Thoracic aorta (tissue), 2 donors: ENCODE measurements at regions not wholly inside any gene's neighbourhood (a gene's known extent, or its start where the extent isn't known, plus 50 kb on each side); places are given as distances from the start of the nearest gene placed in this dataset.
"Not testable (repeated sequence)": the region's sequence is repeated elsewhere in the genome, so short reads cannot be mapped to it uniquely, and the experiment has no call there.

Experiments used
- ATAC-seq: fragments of 150-250 bp; one replicate; pipeline ENCODE4 v1.8.0; 2017; ENCODE audit warnings: low read depth; ENCODE audit not compliant: insufficient number of reproducible peaks, low FRiP score
- DNase-seq: peaks from one replicate; pipeline ENCODE4 v3.0.0-alpha.2; 2020; ENCODE audit warnings: low spot score
- H3K27ac ChIP-seq, 2 donors: fragments of 200-600 bp; sonication (generic); 1 replicate in 1 of 2; 2 replicates in 1 of 2; pipeline ENCODE4 v1.5.1; 2016; ENCODE audit warnings: mild to moderate bottlenecking in 2 of 2, moderate library complexity in 2 of 2
- H3K27me3 ChIP-seq: fragments of 200-600 bp; sonication (generic); replicated peaks from 2 replicates; pipeline ENCODE4 v1.6.0; 2016; ENCODE audit warnings: mild to moderate bottlenecking; ENCODE audit not compliant: insufficient read depth
- H3K36me3 ChIP-seq: fragments of 200-600 bp; sonication (generic); one replicate; pipeline ENCODE4 v1.5.1; 2016
- H3K4me1 ChIP-seq, 2 donors: fragments of 200-600 bp; sonication (generic); 1 replicate in 1 of 2; 2 replicates in 1 of 2; pipeline versions ENCODE4 v1.5.1 to v1.6.0; 2016; ENCODE audit warnings: low read depth in 2 of 2, mild to moderate bottlenecking in 1 of 2; ENCODE audit not compliant: control insufficient read depth in 1 of 2
- H3K4me3 ChIP-seq: fragments of 200-600 bp; sonication (generic); 2 replicates; pipeline ENCODE4 v1.5.1; 2016; ENCODE audit warnings: mild to moderate bottlenecking
- H3K9me3 ChIP-seq: fragments of 200-600 bp; sonication (generic); 2 replicates; pipeline ENCODE4 v1.5.1; 2016
- TF ChIP-seq, protein P1 (sequence below): fragments of 200-600 bp; sonication (generic); IDR thresholded peaks from one replicate; pipeline ENCODE4 v1.5.1; 2019; ENCODE audit warnings: antibody characterized with exemption

DNA sequence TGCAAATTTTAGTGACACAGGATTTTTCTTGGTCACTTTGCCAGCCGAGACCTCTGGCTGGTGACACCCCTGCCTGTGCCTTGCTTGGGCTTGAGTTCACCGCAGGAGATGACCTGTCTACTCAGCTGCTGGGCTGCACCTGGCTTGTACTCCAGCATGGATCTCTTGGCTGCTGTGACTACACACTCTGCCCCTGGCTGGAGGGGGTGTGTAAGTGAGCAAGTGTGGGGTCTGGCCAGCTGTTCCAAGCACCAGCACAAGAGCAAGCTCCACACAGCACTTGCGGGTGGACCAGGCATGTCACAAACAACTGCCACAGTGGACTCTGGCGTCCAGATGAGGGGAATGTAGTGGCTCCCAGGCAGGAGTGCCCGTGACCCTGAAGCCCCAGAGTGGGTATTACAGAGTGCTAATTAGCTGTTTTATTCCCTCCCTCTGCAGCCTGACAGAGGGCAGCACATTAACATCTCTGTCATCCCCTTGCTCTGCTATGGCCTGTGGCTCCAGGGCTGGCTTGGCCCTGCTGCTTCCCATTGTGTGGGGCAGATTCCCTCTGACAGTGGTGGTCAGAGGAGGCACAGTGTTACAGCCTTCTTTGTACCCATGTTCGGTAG, 1387.2 kb downstream of the OLFM4 start:
- DNase-seq = no peak
- TF ChIP-seq, protein P1, sequence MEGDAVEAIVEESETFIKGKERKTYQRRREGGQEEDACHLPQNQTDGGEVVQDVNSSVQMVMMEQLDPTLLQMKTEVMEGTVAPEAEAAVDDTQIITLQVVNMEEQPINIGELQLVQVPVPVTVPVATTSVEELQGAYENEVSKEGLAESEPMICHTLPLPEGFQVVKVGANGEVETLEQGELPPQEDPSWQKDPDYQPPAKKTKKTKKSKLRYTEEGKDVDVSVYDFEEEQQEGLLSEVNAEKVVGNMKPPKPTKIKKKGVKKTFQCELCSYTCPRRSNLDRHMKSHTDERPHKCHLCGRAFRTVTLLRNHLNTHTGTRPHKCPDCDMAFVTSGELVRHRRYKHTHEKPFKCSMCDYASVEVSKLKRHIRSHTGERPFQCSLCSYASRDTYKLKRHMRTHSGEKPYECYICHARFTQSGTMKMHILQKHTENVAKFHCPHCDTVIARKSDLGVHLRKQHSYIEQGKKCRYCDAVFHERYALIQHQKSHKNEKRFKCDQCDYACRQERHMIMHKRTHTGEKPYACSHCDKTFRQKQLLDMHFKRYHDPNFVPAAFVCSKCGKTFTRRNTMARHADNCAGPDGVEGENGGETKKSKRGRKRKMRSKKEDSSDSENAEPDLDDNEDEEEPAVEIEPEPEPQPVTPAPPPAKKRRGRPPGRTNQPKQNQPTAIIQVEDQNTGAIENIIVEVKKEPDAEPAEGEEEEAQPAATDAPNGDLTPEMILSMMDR = no peak
- no peak for ATAC-seq
- Histone ChIP-seq H3K27ac (no peak overlapping the region), H3K4me1 (no peaks in the 10 kb centered on the region), H3K27me3 (no peaks in the 10 kb centered on the region), H3K9me3 (no peaks in the 10 kb centered on the region), H3K36me3 (no peaks in the 10 kb centered on the region), H3K4me3 (no peak overlapping the region)

DNA sequence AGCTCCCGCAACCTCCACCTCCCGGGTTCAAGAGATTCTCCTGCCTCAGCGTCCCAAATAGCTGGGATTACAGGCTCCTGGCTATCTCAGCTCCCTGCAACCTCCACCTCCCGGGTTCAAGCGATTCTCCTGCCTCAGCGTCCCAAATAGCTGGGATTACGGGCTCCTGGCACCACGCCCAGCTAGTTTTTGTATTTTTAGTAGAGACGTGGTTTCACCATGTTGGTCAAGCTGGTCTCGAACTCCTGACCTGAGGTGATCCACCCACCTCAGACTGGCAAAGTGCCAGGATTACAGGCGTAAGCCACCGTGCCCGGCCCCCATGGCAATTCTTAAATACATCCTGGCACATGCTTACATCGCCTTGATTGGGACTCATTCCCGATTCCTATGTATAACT, 1394.3 kb downstream of the OLFM4 start:
- H3K4me3 ChIP-seq, H3K9me3 ChIP-seq, ATAC-seq, H3K27me3 ChIP-seq, DNase-seq, H3K27ac ChIP-seq, H3K36me3 ChIP-seq, H3K4me1 ChIP-seq: not testable (repeated sequence)

DNA sequence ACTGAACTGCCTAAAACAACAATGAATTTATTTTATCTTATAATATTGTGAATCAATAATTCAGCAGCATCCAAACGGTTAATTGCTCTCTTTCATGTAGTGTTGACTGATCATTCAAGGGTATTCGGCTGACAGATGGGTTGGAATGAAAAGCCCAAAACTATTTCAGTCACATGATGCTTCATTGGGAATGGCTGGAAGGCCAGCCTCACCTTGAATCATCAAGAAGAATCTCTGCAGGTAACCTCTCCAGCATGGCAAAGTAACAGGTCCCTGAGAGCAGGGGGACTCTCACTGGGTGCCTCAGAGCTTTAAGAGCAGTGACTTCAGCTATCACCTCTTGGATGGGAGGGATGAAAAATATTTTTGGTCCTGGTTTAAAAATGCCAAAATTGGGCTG, 1395.7 kb downstream of the OLFM4 start:
- TF ChIP-seq, protein P1 = no peak
- no peak overlapping the region for H3K4me3 ChIP-seq
- H3K4me1 ChIP-seq = no peaks in the 10 kb centered on the region
- no peaks in the 10 kb centered on the region for H3K36me3 ChIP-seq
- no peaks in the 10 kb centered on the region for H3K27me3 ChIP-seq
- DNase-seq = no peak
- H3K9me3 ChIP-seq = no peaks in the 10 kb centered on the region
- no peak for ATAC-seq
- H3K27ac ChIP-seq = no peak overlapping the region

DNA sequence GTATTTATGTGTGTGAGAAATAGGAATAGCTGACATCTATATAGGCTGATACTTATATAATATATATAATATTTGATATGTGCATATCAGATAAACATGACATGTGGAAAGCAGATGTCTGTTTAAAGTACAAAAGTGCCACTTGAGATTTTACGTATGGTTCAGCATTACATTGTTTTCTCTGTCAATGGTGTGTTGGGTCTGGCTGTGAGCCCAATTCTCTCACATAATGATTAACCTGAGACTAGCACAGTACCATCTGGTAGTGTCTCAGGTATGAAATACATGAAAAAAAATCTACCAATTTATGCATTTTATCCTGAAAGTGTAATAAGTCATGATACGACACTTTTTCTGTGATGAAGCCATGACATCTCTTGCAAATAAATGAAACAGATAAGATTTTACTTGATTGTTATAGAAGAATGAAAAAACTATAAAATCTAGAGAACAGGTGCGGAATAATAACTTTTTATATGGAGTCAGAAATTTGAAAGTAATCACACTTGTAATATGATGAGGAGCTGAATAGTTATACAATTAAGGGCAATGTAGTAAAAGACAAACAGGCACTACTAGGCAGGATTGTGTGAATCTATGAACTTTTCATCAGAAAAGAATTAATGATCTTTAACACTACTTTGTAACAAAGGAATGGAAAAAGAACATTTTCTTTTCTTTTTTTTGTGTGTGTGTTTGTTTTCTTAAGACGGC, 1405.0 kb downstream of the OLFM4 start:
- no peak for ATAC-seq
- Histone ChIP-seq H3K36me3 (no peaks in the 10 kb centered on the region), H3K9me3 (no peaks in the 10 kb centered on the region), H3K27ac (no peak overlapping the region), H3K4me1 (no peaks in the 10 kb centered on the region), H3K4me3 (no peak overlapping the region), H3K27me3 (no peaks in the 10 kb centered on the region)
- TF ChIP-seq, protein P1 = no peak
- DNase-seq = no peak

DNA sequence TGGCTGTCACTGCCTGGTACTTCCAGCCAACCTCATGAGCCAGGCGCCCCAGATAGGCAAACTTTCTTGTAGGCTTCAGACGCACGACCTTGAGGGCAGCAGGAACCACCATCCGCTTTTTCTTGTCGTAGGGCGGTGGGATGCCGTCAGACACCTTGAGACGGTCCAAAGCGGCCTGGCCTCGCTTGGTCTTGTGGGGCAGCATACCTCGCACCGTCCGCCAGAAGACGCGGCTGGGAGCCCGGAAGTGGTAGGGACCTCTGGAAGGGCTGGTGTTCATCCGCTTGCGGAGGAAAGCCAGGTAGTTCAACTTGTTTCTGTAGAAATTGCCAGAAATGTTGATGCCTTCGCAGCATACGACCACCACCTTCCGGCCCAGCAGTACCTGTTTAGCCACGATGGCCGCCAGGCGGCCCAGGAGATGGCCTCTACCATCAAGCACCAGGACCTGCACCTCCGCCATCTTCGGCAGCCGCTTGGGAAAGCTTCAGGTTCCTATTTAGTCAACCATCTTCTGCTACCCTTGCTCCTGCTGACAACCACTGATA, 1412.3 kb downstream of the OLFM4 start:
- H3K27me3 ChIP-seq, ATAC-seq, H3K4me3 ChIP-seq, H3K9me3 ChIP-seq, H3K27ac ChIP-seq, H3K4me1 ChIP-seq, DNase-seq, H3K36me3 ChIP-seq: not testable (repeated sequence)

DNA sequence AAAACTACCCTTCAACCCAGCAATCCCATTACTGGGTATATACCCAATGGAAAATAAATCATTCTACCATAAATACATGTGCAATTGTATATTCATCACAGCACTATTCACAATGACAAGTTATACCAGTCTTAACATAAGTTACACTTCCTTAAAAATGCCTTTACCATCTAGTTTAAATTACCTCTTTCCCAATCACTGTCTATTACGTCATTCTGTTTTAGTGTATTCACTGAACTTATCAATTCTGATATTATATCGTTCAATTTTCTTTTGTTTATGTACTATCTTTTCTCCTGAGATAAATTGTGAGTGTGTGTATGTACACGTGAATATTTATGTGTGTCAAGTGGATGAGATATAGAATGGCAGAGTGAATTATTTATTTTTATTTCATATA, 1416.8 kb downstream of the OLFM4 start:
- Histone ChIP-seq H3K4me3 (no peak overlapping the region), H3K4me1 (no peaks in the 10 kb centered on the region), H3K27ac (no peak overlapping the region), H3K27me3 (no peaks in the 10 kb centered on the region), H3K36me3 (no peaks in the 10 kb centered on the region), H3K9me3 (no peaks in the 10 kb centered on the region)
- DNase-seq (no peak), ATAC-seq (no peak)
- TF ChIP-seq, protein P1 = no peak
